A549 (cell line): ENCODE measurements at regions not wholly inside any gene's neighbourhood (a gene's known extent, or its start where the extent isn't known, plus 50 kb on each side); places are given as distances from the start of the nearest gene placed in this dataset.

ENCODE experiments used
- ATAC-seq, 2 experiments: fragments of 200-7000 bp in 1 of 2; fragments of >200 bp in 1 of 2; cut with Nextera tagmentation in 1 of 2; cut with Tn5 transposase in 1 of 2; 3 replicates each; pipeline versions ENCODE4 v1.8.0 to v1.9.1; 2018 to 2020; ENCODE audit warnings: mild to moderate bottlenecking in 1 of 2, moderate library complexity in 1 of 2
- CTCF ChIA-PET: fragments of 300-600 bp; sonication (Branson Sonifier 250); formaldehyde crosslinking; extraction: SDS; loops from one replicate; lab custom pipeline; 2021; ENCODE audit warnings: antibody characterized with exemption, inconsistent platforms; lab: Yijun Ruan, JAX
- POLR2A ChIA-PET: fragments of 350-600 bp; formaldehyde crosslinking; extraction: SDS; loops from one replicate; lab custom pipeline; 2021; ENCODE audit warnings: antibody characterized with exemption, inconsistent platforms; lab: Yijun Ruan, JAX
- DNase-seq, 2 experiments: peaks; one replicate each; pipeline versions ENCODE4 v3.0.0 to v3.0.0-alpha.2; 2011 to 2016; ENCODE audit warnings: low read depth in 1 of 2, low spot score in 1 of 2
- FAIRE-seq: peaks from 2 replicates; lab custom pipeline; 2011; peaks lifted over from hg19 to GRCh38; lab: Jason Lieb, UNC
- H3K27ac ChIP-seq, 2 experiments: fragments of >200 bp; sonication (Bioruptor Twin); formaldehyde crosslinking; 3 replicates each; pipeline ENCODE4 v1.5.1; 2016 to 2017
- H3K4me1 ChIP-seq: fragments of >200 bp; sonication (Bioruptor Twin); formaldehyde crosslinking; 3 replicates; pipeline ENCODE4 v1.6.1; 2016
- H3K4me2 ChIP-seq: fragments of >200 bp; sonication (Bioruptor Twin); formaldehyde crosslinking; 3 replicates; pipeline ENCODE4 v1.6.1; 2016
- H3K4me3 ChIP-seq: fragments of >200 bp; sonication (Bioruptor Twin); formaldehyde crosslinking; 3 replicates; pipeline ENCODE4 v1.5.1; 2016
- H3K9me3 ChIP-seq: fragments of >200 bp; sonication (Bioruptor Twin); formaldehyde crosslinking; 3 replicates; pipeline ENCODE4 v1.6.1; 2016
- CHD2 ChIP-seq: fragments of 150-350 bp; IDR thresholded peaks from 2 replicates; pipeline ENCODE4 v1.6.1; 2014; ENCODE audit warnings: low read length; ENCODE audit not compliant: partially characterized antibody
- CTCF ChIP-seq: fragments of >200 bp; sonication (Bioruptor Twin); formaldehyde crosslinking; IDR thresholded peaks from 3 replicates; pipeline ENCODE4 v1.5.1; 2016
- E2F6 ChIP-seq: IDR thresholded peaks from 2 replicates; pipeline ENCODE4 v1.6.1; 2012; ENCODE audit warnings: low read depth, borderline replicate concordance
- EHF ChIP-seq: fragments of 250-450 bp; sonication (Bioruptor Pico); IDR thresholded peaks from 2 replicates; pipeline ENCODE4 v1.5.0; 2020; ENCODE audit warnings: mild to moderate bottlenecking
- EHMT2 ChIP-seq: fragments of 200-600 bp; sonication (generic); IDR thresholded peaks from 2 replicates; pipeline ENCODE4 v1.6.1; 2016; ENCODE audit warnings: antibody characterized with exemption, low read depth, mild to moderate bottlenecking, moderate library complexity
- ELK1 ChIP-seq: fragments of 150-350 bp; IDR thresholded peaks from 2 replicates; pipeline ENCODE4 v1.6.1; 2014; ENCODE audit warnings: low read depth, mild to moderate bottlenecking, low read length
- FOSB ChIP-seq: fragments of 250-450 bp; sonication (Bioruptor Pico); IDR thresholded peaks from 2 replicates; pipeline ENCODE4 v1.5.0; 2020; ENCODE audit warnings: mild to moderate bottlenecking, moderate library complexity
- FOSL2 ChIP-seq, 2 experiments: fragments of 450-650 bp in 1 of 2; fragments of >200 bp in 1 of 2; sonication (Bioruptor Twin) in 1 of 2; formaldehyde crosslinking; IDR thresholded peaks; 2 replicates each; pipeline versions ENCODE4 v1.5.0 to v1.6.1; 2016 to 2020; ENCODE audit warnings: mild to moderate bottlenecking in 1 of 2, moderate library complexity in 1 of 2
- HES2 ChIP-seq: fragments of >200 bp; sonication (Bioruptor Twin); formaldehyde crosslinking; IDR thresholded peaks from 2 replicates; pipeline ENCODE4 v1.6.1; 2016
- HOXA7 ChIP-seq: fragments of 250-450 bp; sonication (Bioruptor Pico); IDR thresholded peaks from 2 replicates; pipeline ENCODE4 v1.5.0; 2020; ENCODE audit warnings: mild to moderate bottlenecking, moderate library complexity
- KDM1A ChIP-seq: fragments of 200-600 bp; sonication (generic); IDR thresholded peaks from 2 replicates; pipeline ENCODE4 v1.6.1; 2016; ENCODE audit warnings: low read depth, mild to moderate bottlenecking
- KDM5A ChIP-seq: fragments of 200-600 bp; sonication (generic); IDR thresholded peaks from 2 replicates; pipeline ENCODE4 v1.6.1; 2016; ENCODE audit warnings: antibody characterized with exemption, mild to moderate bottlenecking
- NPAS2 ChIP-seq: fragments of 250-450 bp; sonication (Bioruptor Pico); IDR thresholded peaks from 2 replicates; pipeline ENCODE4 v1.8.0; 2022; ENCODE audit warnings: mild to moderate bottlenecking, moderate library complexity, borderline replicate concordance
- PBX3 ChIP-seq: IDR thresholded peaks from 2 replicates; pipeline ENCODE4 v1.6.1; 2012
- POLR2A ChIP-seq: IDR thresholded peaks from 2 replicates; pipeline ENCODE4 v1.6.1; 2012; ENCODE audit warnings: mild to moderate bottlenecking, low read length
- POLR2AphosphoS2 ChIP-seq: conservative IDR thresholded peaks from 2 replicates; pipeline ENCODE4 v1.6.1; 2012; ENCODE audit warnings: low read length, improper control_type of control experiment, inconsistent platforms
- RCOR1 ChIP-seq: fragments of 150-350 bp; IDR thresholded peaks from 2 replicates; pipeline ENCODE4 v1.6.1; 2014; ENCODE audit warnings: antibody characterized with exemption, low read length, low read depth
- RFX5 ChIP-seq: fragments of 450-650 bp; IDR thresholded peaks from 2 replicates; pipeline ENCODE4 v1.7.1; 2014; ENCODE audit warnings: antibody characterized with exemption, mild to moderate bottlenecking, moderate library complexity
- SREBF2 ChIP-seq: fragments of 450-650 bp; IDR thresholded peaks from 2 replicates; pipeline ENCODE4 v1.6.1; 2014; ENCODE audit warnings: mild to moderate bottlenecking, moderate library complexity
- TFCP2L1 ChIP-seq: fragments of 250-450 bp; sonication (Bioruptor Pico); IDR thresholded peaks from 2 replicates; pipeline ENCODE4 v1.5.0; 2021; ENCODE audit warnings: mild to moderate bottlenecking
- USF2 ChIP-seq: fragments of 450-650 bp; IDR thresholded peaks from 2 replicates; pipeline ENCODE4 v1.6.1; 2014; ENCODE audit warnings: antibody characterized with exemption
- ZFP36 ChIP-seq: fragments of 450-650 bp; IDR thresholded peaks from 2 replicates; pipeline ENCODE4 v1.6.1; 2014; ENCODE audit warnings: borderline replicate concordance; ENCODE audit not compliant: partially characterized antibody
- ZNF302 ChIP-seq: fragments of 250-450 bp; sonication (Bioruptor Pico); IDR thresholded peaks from 2 replicates; pipeline ENCODE4 v1.9.0; 2021; ENCODE audit warnings: inconsistent platforms, mild to moderate bottlenecking, moderate library complexity
- WGBS: methylation state at CpG from one replicate; pipeline ENCODE4 v1.1.6; 2017; ENCODE audit errors: missing lambda C conversion rate; 5-methylcytosine and 5-hydroxymethylcytosine counted together

- DNase-seq (no peak), FAIRE-seq (no peak), ATAC-seq (no peak)
- Histone ChIP-seq H3K4me3 (no peak overlapping the region), H3K4me2 (no peak overlapping the region), H3K27ac (no peak overlapping the region), H3K4me1 (no peaks in the 10 kb centered on the region), H3K9me3 (no peaks in the 10 kb centered on the region; the same call in 2 of the 3 replicates)
- no peak for TF ChIP-seq CHD2
- no peak for TF ChIP-seq USF2
- no peak for TF ChIP-seq HOXA7 (CRISPR knock-in tag)
- TF ChIP-seq RFX5: no peak
- TF ChIP-seq POLR2A: no peak
- no peak for TF ChIP-seq EHMT2
- TF ChIP-seq TFCP2L1 (CRISPR knock-in tag): no peak
- no peak for TF ChIP-seq E2F6
- TF ChIP-seq PBX3: no peak
- no peak for TF ChIP-seq FOSL2 (IDR thresholded peaks at IDR 0.05)
- TF ChIP-seq FOSL2 (CRISPR knock-in tag; IDR thresholded peaks at IDR 0.05): no peak
- TF ChIP-seq RCOR1: no peak
- TF ChIP-seq KDM5A: no peak
- TF ChIP-seq KDM1A: no peak
- no peak for TF ChIP-seq ELK1
- no peak for TF ChIP-seq SREBF2
- no peak for TF ChIP-seq POLR2AphosphoS2
- no peak for TF ChIP-seq NPAS2 (CRISPR knock-in tag)
- TF ChIP-seq EHF (CRISPR knock-in tag): no peak
- ChIA-PET POLR2A (no interaction called here), CTCF (no interaction called here)
- WGBS: 14% methylated on average over 10 of the region's 10 CpGs
Measured at GRCh38 chr7:57789130-57789529, 339.2 kb downstream of the ZNF716 start.

- FAIRE-seq (no peak), ATAC-seq (no peak), DNase-seq (no peak)
- Histone ChIP-seq H3K4me3 (no peak overlapping the region), H3K9me3 (no peaks in the 10 kb centered on the region; the same call in 2 of the 3 replicates), H3K4me1 (no peaks in the 10 kb centered on the region), H3K4me2 (no peak overlapping the region), H3K27ac (no peak overlapping the region)
- TF ChIP-seq EHMT2 (no peak), CHD2 (no peak), FOSB (no peak), USF2 (no peak), ZNF302 (CRISPR knock-in tag) (no peak), HES2 (no peak), ZFP36 (no peak), CTCF (no peak)
- WGBS: 58% methylated on average over 16 of the region's 30 CpGs
- ChIA-PET CTCF (no interaction called here), POLR2A (no interaction called here)
Measured at GRCh38 chr7:57819491-57819981, 369.6 kb downstream of the ZNF716 start.
